ENCODE measurements at regions not wholly inside any gene's neighbourhood (a gene's known extent, or its start where the extent isn't known, plus 50 kb on each side); places are given as distances from the start of the nearest gene placed in this dataset.

GRCh38 chr7:91375378-91375777, 111.1 kb downstream of the FZD1 start (continued):
- TF ChIP-seq ATF2 (IDR thresholded peaks at IDR 0.05; ENCODE audit: low read length), result no peak
- no peak for TF ChIP-seq MTA3 (IDR thresholded peaks at IDR 0.05; ENCODE audit: borderline replicate concordance, low read length)
- TF ChIP-seq CBFB (IDR thresholded peaks at IDR 0.05; ENCODE audit: low read depth), result no peak
- TF ChIP-seq ZZZ3 (IDR thresholded peaks at IDR 0.05; ENCODE audit: control insufficient read depth, insufficient read length, low read depth), result no peak
- no peak for TF ChIP-seq FOXK2 (IDR thresholded peaks at IDR 0.05)
- TF ChIP-seq ATF7 (IDR thresholded peaks at IDR 0.05; ENCODE audit: low read depth), result no peak
- no peak for TF ChIP-seq CEBPZ (IDR thresholded peaks at IDR 0.05; ENCODE audit: low read depth, low read length)
- no peak for TF ChIP-seq NKRF (conservative IDR thresholded peaks at IDR 0.05)
